ENCODE measurements at regions not wholly inside any gene's neighbourhood (a gene's known extent, or its start where the extent isn't known, plus 50 kb on each side); places are given as distances from the start of the nearest gene placed in this dataset.

DNA sequence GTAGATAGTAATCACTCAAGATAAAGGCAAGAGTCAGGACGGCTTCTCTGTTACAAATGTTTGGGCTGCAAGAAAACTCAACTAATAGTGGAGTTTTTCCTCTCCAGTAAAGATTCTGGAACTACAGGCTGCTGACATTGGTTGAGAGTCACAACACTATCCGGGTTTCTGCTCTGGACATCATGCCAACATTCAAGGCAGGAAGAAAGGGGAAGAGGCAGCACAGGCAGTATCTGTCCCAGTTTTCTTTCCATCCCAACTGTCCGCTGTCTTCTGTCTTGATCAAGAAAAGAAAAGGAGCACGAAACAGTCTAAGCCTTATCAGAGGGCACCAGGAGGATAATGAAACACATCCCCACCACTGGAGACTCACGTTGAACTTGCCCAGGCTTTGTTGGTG, 132.1 kb downstream of the MAIP1 start:
- no peak for DNase-seq (ENCODE audit: low read depth, low spot score)
- H3K27me3 ChIP-seq (ENCODE audit: control insufficient read depth in 2 of 2, insufficient read depth in 2 of 2, low read length in 2 of 2), result peaks cover 0 to 3% of the 10 kb centered on the region in 2 experiments
- no peaks in the 10 kb centered on the region for H3K4me1 ChIP-seq (ENCODE audit: control insufficient read depth, extremely low read depth, insufficient read depth, low read length)
- FAIRE-seq, result no peak
- no peak overlapping the region for H3K4me2 ChIP-seq (ENCODE audit: insufficient read depth, low read length)
- no peaks in the 10 kb centered on the region for H3K79me2 ChIP-seq (ENCODE audit: control insufficient read depth, insufficient read depth, low read length)
- intact Hi-C loops (cut with micrococcal nuclease), result no loop called here
- POLR2A ChIA-PET, result no interaction called here
- H3K27ac ChIP-seq (ENCODE audit: insufficient read depth, low read depth, low read length), result no peak overlapping the region
- no peaks in the 10 kb centered on the region for H3K36me3 ChIP-seq (ENCODE audit: control insufficient read depth in 2 of 2, extremely low read depth in 1 of 2, insufficient read depth in 2 of 2, low read length in 2 of 2)
- TF ChIP-seq, protein P1, sequence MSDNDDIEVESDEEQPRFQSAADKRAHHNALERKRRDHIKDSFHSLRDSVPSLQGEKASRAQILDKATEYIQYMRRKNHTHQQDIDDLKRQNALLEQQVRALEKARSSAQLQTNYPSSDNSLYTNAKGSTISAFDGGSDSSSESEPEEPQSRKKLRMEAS (IDR thresholded peaks at IDR 0.05; ENCODE audit: insufficient read depth, insufficient read length), result no peak
- TF ChIP-seq POLR2A (IDR thresholded peaks at IDR 0.05; ENCODE audit: low read depth, low read length) (no peak), JUN (IDR thresholded peaks at IDR 0.05; ENCODE audit: borderline replicate concordance, insufficient read depth, insufficient read length, low read depth) (no peak), MYC (IDR thresholded peaks at IDR 0.05; ENCODE audit: low read depth, low read length) (no peak), EZH2 (IDR thresholded peaks at IDR 0.05; ENCODE audit: borderline replicate concordance, low read depth, low read length, severe bottlenecking) (no peak), FOS (IDR thresholded peaks at IDR 0.05; ENCODE audit: borderline replicate concordance, insufficient read depth, low read length) (no peak), GATA2 (IDR thresholded peaks at IDR 0.05; ENCODE audit: insufficient read depth, insufficient read length, low read depth, low read length) (no peak), POLR2AphosphoS5 (IDR thresholded peaks at IDR 0.05; ENCODE audit: insufficient read depth, low read depth, low read length) (no peak)
- TF ChIP-seq, protein P2, sequence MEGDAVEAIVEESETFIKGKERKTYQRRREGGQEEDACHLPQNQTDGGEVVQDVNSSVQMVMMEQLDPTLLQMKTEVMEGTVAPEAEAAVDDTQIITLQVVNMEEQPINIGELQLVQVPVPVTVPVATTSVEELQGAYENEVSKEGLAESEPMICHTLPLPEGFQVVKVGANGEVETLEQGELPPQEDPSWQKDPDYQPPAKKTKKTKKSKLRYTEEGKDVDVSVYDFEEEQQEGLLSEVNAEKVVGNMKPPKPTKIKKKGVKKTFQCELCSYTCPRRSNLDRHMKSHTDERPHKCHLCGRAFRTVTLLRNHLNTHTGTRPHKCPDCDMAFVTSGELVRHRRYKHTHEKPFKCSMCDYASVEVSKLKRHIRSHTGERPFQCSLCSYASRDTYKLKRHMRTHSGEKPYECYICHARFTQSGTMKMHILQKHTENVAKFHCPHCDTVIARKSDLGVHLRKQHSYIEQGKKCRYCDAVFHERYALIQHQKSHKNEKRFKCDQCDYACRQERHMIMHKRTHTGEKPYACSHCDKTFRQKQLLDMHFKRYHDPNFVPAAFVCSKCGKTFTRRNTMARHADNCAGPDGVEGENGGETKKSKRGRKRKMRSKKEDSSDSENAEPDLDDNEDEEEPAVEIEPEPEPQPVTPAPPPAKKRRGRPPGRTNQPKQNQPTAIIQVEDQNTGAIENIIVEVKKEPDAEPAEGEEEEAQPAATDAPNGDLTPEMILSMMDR (IDR thresholded peaks at IDR 0.05; ENCODE audit: extremely low read depth in 1 of 2, insufficient read depth in 1 of 2, low read depth in 1 of 2, low read length in 2 of 2), result no peak
- CTCF ChIA-PET, result interaction anchor here (1.2 to 1.8 kb wide), 2 partner anchors 10 to 394 kb away, joined by 3 to 6 read pairs; no protein-coding TSS in a partner anchor
- BruUV-seq (replicated peaks), result no TSS peak
- no peak overlapping the region for H3K9ac ChIP-seq (replicated peaks; ENCODE audit: extremely low read depth, insufficient read depth, low read length)
- no peak overlapping the region for H2AFZ ChIP-seq (ENCODE audit: low read depth, low read length)
- H3K9me3 ChIP-seq (replicated peaks; ENCODE audit: control insufficient read depth, insufficient read depth, low read length), result no peaks in the 10 kb centered on the region
- no peak overlapping the region for H3K4me3 ChIP-seq (replicated peaks in 1 of 3; ENCODE audit: insufficient read depth in 1 of 3, low read depth in 1 of 3, low read length in 3 of 3)
- no peaks in the 10 kb centered on the region for H3K9me1 ChIP-seq (replicated peaks; ENCODE audit: control insufficient read depth, extremely low read depth, insufficient read depth, low read length)
- H4K20me1 ChIP-seq (replicated peaks; ENCODE audit: control insufficient read depth, extremely low read depth, insufficient read depth, low read length), result no peaks in the 10 kb centered on the region
- dilution Hi-C loops (cut with MboI; ENCODE audit: extremely low pct_ligation_motif_present, low sequenced_read_pairs), result no loop called here

Data from endothelial cell of umbilical vein (primary cell).